BLaER1 (cell line): ENCODE measurements at regions not wholly inside any gene's neighbourhood (a gene's known extent, or its start where the extent isn't known, plus 50 kb on each side); places are given as distances from the start of the nearest gene placed in this dataset.

Source experiments
- H3K27ac ChIP-seq: shearing (Covaris generic); formaldehyde crosslinking; 2 replicates; pipeline ENCODE4 v1.8.1; 2022
- H3K27me3 ChIP-seq: shearing (Covaris generic); formaldehyde crosslinking; 2 replicates; pipeline ENCODE4 v1.8.1; 2022
- H3K36me3 ChIP-seq: shearing (Covaris generic); formaldehyde crosslinking; 2 replicates; pipeline ENCODE4 v1.8.1; 2022
- H3K4me1 ChIP-seq: shearing (Covaris generic); formaldehyde crosslinking; 2 replicates; pipeline ENCODE4 v1.8.1; 2022
- H3K4me2 ChIP-seq: shearing (Covaris generic); formaldehyde crosslinking; 2 replicates; pipeline ENCODE4 v1.8.1; 2022
- H3K4me3 ChIP-seq: shearing (Covaris generic); formaldehyde crosslinking; 2 replicates; pipeline ENCODE4 v1.8.1; 2022
- H3K9ac ChIP-seq: shearing (Covaris generic); formaldehyde crosslinking; 2 replicates; pipeline ENCODE4 v1.8.1; 2022
- H3K9me3 ChIP-seq: shearing (Covaris generic); formaldehyde crosslinking; 2 replicates; pipeline ENCODE4 v1.8.1; 2022
- H4K20me1 ChIP-seq: shearing (Covaris generic); formaldehyde crosslinking; 2 replicates; pipeline ENCODE4 v1.8.1; 2022
- Cebpa-rat ChIP-seq: shearing (Covaris generic); IDR thresholded peaks from 2 replicates; pipeline ENCODE4 v1.8.1; 2022

- Histone ChIP-seq H3K4me2 (no peak overlapping the region), H3K27me3 (no peaks in the 10 kb centered on the region)
Observed at GRCh38 chr5:5570646-5571045, 148.2 kb downstream of the ICE1 start.

GRCh38 chr5:5564898-5565297 lies 142.4 kb downstream of the ICE1 start:
- H4K20me1 ChIP-seq: no peaks in the 10 kb centered on the region
- TF ChIP-seq Cebpa-rat: no peak
- H3K27me3 ChIP-seq: no peaks in the 10 kb centered on the region
- H3K4me2 ChIP-seq: no peak overlapping the region
- H3K36me3 ChIP-seq: no peaks in the 10 kb centered on the region
- H3K4me3 ChIP-seq: no peak overlapping the region
- no peaks in the 10 kb centered on the region for H3K4me1 ChIP-seq
- H3K27ac ChIP-seq: no peak overlapping the region
- no peak overlapping the region for H3K9ac ChIP-seq
- no peaks in the 10 kb centered on the region for H3K9me3 ChIP-seq

More at GRCh38 chr5:5570646-5571045, 148.2 kb downstream of the ICE1 start:
- Histone ChIP-seq H3K4me1 (no peaks in the 10 kb centered on the region), H3K36me3 (no peaks in the 10 kb centered on the region), H4K20me1 (no peaks in the 10 kb centered on the region), H3K27ac (no peak overlapping the region), H3K9ac (no peak overlapping the region), H3K9me3 (no peaks in the 10 kb centered on the region), H3K4me3 (no peak overlapping the region)
- no peak for TF ChIP-seq Cebpa-rat

- no peaks in the 10 kb centered on the region for H4K20me1 ChIP-seq
- H3K36me3 ChIP-seq: no peaks in the 10 kb centered on the region
- H3K4me2 ChIP-seq: no peak overlapping the region
- no peaks in the 10 kb centered on the region for H3K4me1 ChIP-seq
- no peak overlapping the region for H3K9ac ChIP-seq
- H3K27ac ChIP-seq: no peak overlapping the region
- no peaks in the 10 kb centered on the region for H3K27me3 ChIP-seq
- H3K9me3 ChIP-seq: 0 out of 2 replicates have a peak, but pooled peaks cover 1% of the 10 kb centered on the region
- H3K4me3 ChIP-seq: no peak overlapping the region
- TF ChIP-seq Cebpa-rat: no peak
Observed at GRCh38 chr5:5560016-5560415, 137.5 kb downstream of the ICE1 start.

- H3K9ac ChIP-seq: no peak overlapping the region
- H3K36me3 ChIP-seq: no peaks in the 10 kb centered on the region
- no peaks in the 10 kb centered on the region for H3K27me3 ChIP-seq
Observed at GRCh38 chr5:5558638-5559527, 136.4 kb downstream of the ICE1 start.

GRCh38 chr5:5558102-5558501 lies 135.6 kb downstream of the ICE1 start:
- no peak overlapping the region for H3K4me2 ChIP-seq
- H3K9ac ChIP-seq: no peak overlapping the region
- H4K20me1 ChIP-seq: no peaks in the 10 kb centered on the region
- no peaks in the 10 kb centered on the region for H3K4me1 ChIP-seq
- peaks cover 15% of the 10 kb centered on the region; the same call in 1 of the 2 replicates for H3K9me3 ChIP-seq
- TF ChIP-seq Cebpa-rat: no peak
- H3K27ac ChIP-seq: no peak overlapping the region
- no peaks in the 10 kb centered on the region for H3K27me3 ChIP-seq
- H3K4me3 ChIP-seq: no peak overlapping the region
- H3K36me3 ChIP-seq: no peaks in the 10 kb centered on the region

More at GRCh38 chr5:5558638-5559527, 136.4 kb downstream of the ICE1 start:
- TF ChIP-seq Cebpa-rat: no peak
- no peak overlapping the region for H3K4me3 ChIP-seq
- no peak overlapping the region for H3K27ac ChIP-seq
- peaks cover 13% of the 10 kb centered on the region; the same call in 1 of the 2 replicates for H3K9me3 ChIP-seq
- no peaks in the 10 kb centered on the region for H3K4me1 ChIP-seq
- H4K20me1 ChIP-seq: no peaks in the 10 kb centered on the region
- H3K4me2 ChIP-seq: no peak overlapping the region

- H3K9ac ChIP-seq: no peak overlapping the region
- no peaks in the 10 kb centered on the region for H3K36me3 ChIP-seq
- H3K27me3 ChIP-seq: no peaks in the 10 kb centered on the region
- H3K4me3 ChIP-seq: no peak overlapping the region
- no peaks in the 10 kb centered on the region for H4K20me1 ChIP-seq
- H3K4me2 ChIP-seq: no peak overlapping the region
- no peaks in the 10 kb centered on the region for H3K4me1 ChIP-seq
- peaks cover 18% of the 10 kb centered on the region; the same call in 1 of the 2 replicates for H3K9me3 ChIP-seq
- no peak for TF ChIP-seq Cebpa-rat
- no peak overlapping the region for H3K27ac ChIP-seq
Observed at GRCh38 chr5:5551499-5551898, 129.0 kb downstream of the ICE1 start.

GRCh38 chr5:5546408-5546807 lies 123.9 kb downstream of the ICE1 start:
- H3K4me3 ChIP-seq: no peak overlapping the region
- no peak overlapping the region for H3K27ac ChIP-seq
- no peaks in the 10 kb centered on the region for H4K20me1 ChIP-seq
- H3K9ac ChIP-seq: no peak overlapping the region
- H3K9me3 ChIP-seq: 0 out of 2 replicates have a peak, but pooled peaks cover 3% of the 10 kb centered on the region
- no peak for TF ChIP-seq Cebpa-rat
- peaks cover 9% of the 10 kb centered on the region for H3K4me1 ChIP-seq
- no peak overlapping the region for H3K4me2 ChIP-seq
- H3K36me3 ChIP-seq: no peaks in the 10 kb centered on the region
- no peaks in the 10 kb centered on the region for H3K27me3 ChIP-seq

GRCh38 chr5:5544094-5544663 lies 121.7 kb downstream of the ICE1 start:
- no peak overlapping the region for H3K9ac ChIP-seq
- no peak overlapping the region for H3K27ac ChIP-seq
- H3K4me1 ChIP-seq: peaks cover 16% of the 10 kb centered on the region

GRCh38 chr5:5542654-5543053 lies 120.2 kb downstream of the ICE1 start:
- no peak overlapping the region for H3K27ac ChIP-seq
- no peak overlapping the region for H3K4me3 ChIP-seq
- H3K36me3 ChIP-seq: no peaks in the 10 kb centered on the region
- no peaks in the 10 kb centered on the region for H4K20me1 ChIP-seq
- no peak for TF ChIP-seq Cebpa-rat
- no peaks in the 10 kb centered on the region for H3K9me3 ChIP-seq
- H3K4me2 ChIP-seq: peak overlapping the region; percentile 39
- H3K4me1 ChIP-seq: peaks cover 18% of the 10 kb centered on the region
- H3K27me3 ChIP-seq: no peaks in the 10 kb centered on the region
- H3K9ac ChIP-seq: no peak overlapping the region

More at GRCh38 chr5:5544094-5544663, 121.7 kb downstream of the ICE1 start:
- Histone ChIP-seq H3K4me2 (no peak overlapping the region), H3K4me3 (no peak overlapping the region), H4K20me1 (no peaks in the 10 kb centered on the region), H3K9me3 (no peaks in the 10 kb centered on the region), H3K27me3 (no peaks in the 10 kb centered on the region), H3K36me3 (no peaks in the 10 kb centered on the region)
- no peak for TF ChIP-seq Cebpa-rat

GRCh38 chr5:5540065-5540464 lies 117.6 kb downstream of the ICE1 start:
- H3K4me1 ChIP-seq: peaks cover 18% of the 10 kb centered on the region
- H3K36me3 ChIP-seq: no peaks in the 10 kb centered on the region
- no peak for TF ChIP-seq Cebpa-rat
- no peaks in the 10 kb centered on the region for H3K9me3 ChIP-seq
- H3K27me3 ChIP-seq: no peaks in the 10 kb centered on the region
- no peak overlapping the region for H3K4me2 ChIP-seq
- H3K4me3 ChIP-seq: no peak overlapping the region
- no peak overlapping the region for H3K27ac ChIP-seq
- no peaks in the 10 kb centered on the region for H4K20me1 ChIP-seq
- H3K9ac ChIP-seq: no peak overlapping the region
